B cell (primary cell): ENCODE measurements at regions not wholly inside any gene's neighbourhood (a gene's known extent, or its start where the extent isn't known, plus 50 kb on each side); places are given as distances from the start of the nearest gene placed in this dataset.
A peak's percentile ranks its signal among the peaks of the same experiment; 100 is the strongest.

Experiments used
- ATAC-seq: fragments of 200-7000 bp; cut with Tn5 transposase; one replicate; pipeline ENCODE4 v1.10.0; 2021; ENCODE audit warnings: low read depth, mild to moderate bottlenecking, moderate number of reproducible peaks, moderate library complexity
- CTCF ChIA-PET: fragments of 350-600 bp; sonication (Branson Sonifier 250); formaldehyde crosslinking; loops from one replicate; lab custom pipeline; 2021; ENCODE audit warnings: antibody characterized with exemption, inconsistent platforms; lab: Charles Lee
- POLR2A ChIA-PET: fragments of 350-600 bp; sonication (Branson Sonifier 250); formaldehyde crosslinking; loops from one replicate; lab custom pipeline; 2021; ENCODE audit warnings: antibody characterized with exemption; lab: Charles Lee
- DNase-seq: peaks from one replicate; pipeline ENCODE4 v3.0.0; 2013
- H2AFZ ChIP-seq: 2 replicates; pipeline ENCODE4 v1.6.1; 2012; ENCODE audit warnings: mild to moderate bottlenecking, low read depth, low read length; ENCODE audit not compliant: insufficient read depth, poor library complexity, severe bottlenecking
- H3K27ac ChIP-seq, 2 donors: 1 replicate in 1 of 2; 2 replicates in 1 of 2; pipeline ENCODE4 v1.5.1; 2012 to 2013; ENCODE audit warnings: low read length in 2 of 2, mild to moderate bottlenecking in 2 of 2, moderate library complexity in 1 of 2
- H3K27me3 ChIP-seq, 4 experiments: fragments of 200-600 bp in 1 of 4; sonication (generic) in 1 of 4; replicated peaks in 1 of 4; 1 replicate in 2 of 4; 2 replicates in 2 of 4; pipeline versions ENCODE4 v1.6.1 to v1.7.0; 2013 to 2016; ENCODE audit warnings: low read length in 3 of 4, mild to moderate bottlenecking in 2 of 4, mixed read lengths in 1 of 4, moderate library complexity in 1 of 4; ENCODE audit not compliant: insufficient read depth in 4 of 4, control insufficient read depth in 3 of 4; ENCODE audit errors: control extremely low read depth in 1 of 4
- H3K36me3 ChIP-seq, 2 experiments: replicated peaks in 1 of 2; 1 replicate in 1 of 2; 2 replicates in 1 of 2; pipeline versions ENCODE4 v1.6.1 to v1.7.1; 2013; ENCODE audit warnings: low read length in 1 of 2; ENCODE audit not compliant: insufficient read depth in 2 of 2, control insufficient read depth in 1 of 2; ENCODE audit errors: control extremely low read depth in 1 of 2, extremely low read depth in 1 of 2
- H3K4me1 ChIP-seq, 2 donors: fragments of 200-600 bp in 1 of 2; sonication (generic) in 1 of 2; 1 replicate in 1 of 2; 2 replicates in 1 of 2; pipeline versions ENCODE4 v1.5.1 to v1.6.1; 2013 to 2017; ENCODE audit warnings: low read length in 2 of 2; ENCODE audit not compliant: control insufficient read depth in 2 of 2, insufficient read depth in 2 of 2
- H3K4me2 ChIP-seq: replicated peaks from 2 replicates; pipeline ENCODE3; 2012; ENCODE audit warnings: mild to moderate bottlenecking, low read depth, low read length; ENCODE audit not compliant: poor library complexity, severe bottlenecking
- H3K4me3 ChIP-seq, 5 experiments: fragments of 200-600 bp in 1 of 5; sonication (generic) in 1 of 5; 1 replicate in 3 of 5; 2 replicates in 2 of 5; pipeline versions ENCODE4 v1.5.1 to v1.7.0; 2011 to 2016; ENCODE audit warnings: low read length in 4 of 5, mild to moderate bottlenecking in 4 of 5, low read depth in 2 of 5, control low read depth in 1 of 5, moderate library complexity in 1 of 5; ENCODE audit not compliant: insufficient read depth in 1 of 5; ENCODE audit errors: control extremely low read depth in 1 of 5, extremely low read depth in 1 of 5
- H3K79me2 ChIP-seq: fragments of 200-600 bp; sonication (generic); one replicate; pipeline ENCODE4 v1.6.0; 2016; ENCODE audit warnings: low read length; ENCODE audit not compliant: control insufficient read depth, insufficient read depth
- H3K9ac ChIP-seq: fragments of 200-600 bp; sonication (generic); 2 replicates; pipeline ENCODE4 v1.6.1; 2017; ENCODE audit warnings: mild to moderate bottlenecking, low read length, moderate library complexity
- H3K9me3 ChIP-seq, 3 donors: one replicate each; pipeline versions ENCODE4 v1.6.1 to v1.7.1; 2013; ENCODE audit warnings: low read length in 2 of 3; ENCODE audit not compliant: control insufficient read depth in 2 of 3, insufficient read depth in 1 of 3; ENCODE audit errors: control extremely low read depth in 1 of 3
- H4K20me1 ChIP-seq: 2 replicates; pipeline ENCODE4 v1.6.0; 2012; ENCODE audit warnings: mild to moderate bottlenecking, low read length; ENCODE audit not compliant: insufficient read depth, control insufficient read depth, poor library complexity, severe bottlenecking
- H3K27ac Mint-ChIP-seq: one replicate; pipeline ENCODE4 v1.8.0; 2021; ENCODE audit warnings: mixed read lengths
- H3K27me3 Mint-ChIP-seq: one replicate; pipeline ENCODE4 v1.8.0; 2021; ENCODE audit warnings: mixed read lengths
- H3K4me1 Mint-ChIP-seq: one replicate; pipeline ENCODE4 v1.8.0; 2021; ENCODE audit warnings: mixed read lengths
- H3K4me3 Mint-ChIP-seq: one replicate; pipeline ENCODE4 v1.8.0; 2021; ENCODE audit warnings: mixed read lengths
- H3K9me3 Mint-ChIP-seq: one replicate; pipeline ENCODE4 v1.8.0; 2022; ENCODE audit warnings: mixed read lengths; ENCODE audit not compliant: insufficient read depth
- CTCF ChIP-seq: fragments of 200-600 bp; IDR thresholded peaks from one replicate; pipeline ENCODE4 v1.8.0; 2022; ENCODE audit warnings: antibody characterized with exemption, mild to moderate bottlenecking
- EZH2 ChIP-seq: IDR thresholded peaks from 2 replicates; pipeline ENCODE4 v1.6.1; 2012; ENCODE audit warnings: borderline replicate concordance, low read depth, mild to moderate bottlenecking, moderate library complexity, low read length; ENCODE audit not compliant: insufficient read depth, poor library complexity, severe bottlenecking
- WGBS: methylation state at CpG from one replicate; pipeline ENCODE4 v1.1.5; 2013; ENCODE audit warnings: missing lambda C conversion rate; ENCODE audit not compliant: insufficient coverage; 5-methylcytosine and 5-hydroxymethylcytosine counted together
- intact Hi-C: fragments of 100-400 bp; cut with micrococcal nuclease; formaldehyde crosslinking; loops from one replicate; pipeline ENCODE4 v1.10.0; 2022

GRCh38 chr5:56693220-56693579 is 122.1 kb upstream of the MAP3K1 start:
- Histone ChIP-seq H4K20me1 (no peaks in the 10 kb centered on the region), H2AFZ (peak overlapping the region; percentile 51), H3K27ac (no peak overlapping the region), H3K4me3 (no peak overlapping the region), H3K36me3 (no peaks in the 10 kb centered on the region), H3K79me2 (peaks cover 28% of the 10 kb centered on the region), H3K9me3 (no peaks in the 10 kb centered on the region), H3K4me2 (peak overlapping the region; percentile 50), H3K27me3 (no peaks in the 10 kb centered on the region), H3K9ac (no peak overlapping the region), H3K4me1 (peaks cover 63 to 66% of the 10 kb centered on the region in 2 donors)
- peak overlapping the region; percentile 40 for H3K4me3 Mint-ChIP-seq
- ATAC-seq (no peak), DNase-seq (no peak)
- H3K9me3 Mint-ChIP-seq, result no peaks in the 10 kb centered on the region
- intact Hi-C loops, result no loop called here
- H3K27ac Mint-ChIP-seq, result peak overlapping the region; percentile 26
- ChIA-PET POLR2A (no interaction called here), CTCF (no interaction called here)
- TF ChIP-seq CTCF (no peak), EZH2 (no peak)
- peaks cover 72% of the 10 kb centered on the region for H3K4me1 Mint-ChIP-seq
- 100% methylated on average over 1 of the region's 5 CpGs for WGBS
- no peaks in the 10 kb centered on the region for H3K27me3 Mint-ChIP-seq

GRCh38 chr5:56692359-56693219 is 122.8 kb upstream of the MAP3K1 start:
- Histone ChIP-seq H3K79me2 (peaks cover 28% of the 10 kb centered on the region), H3K27ac (peak overlapping the region; percentile 32 to 70), H3K27me3 (no peaks in the 10 kb centered on the region), H2AFZ (peak overlapping the region; percentile 51), H3K9me3 (no peaks in the 10 kb centered on the region), H3K4me1 (peaks cover 69 to 72% of the 10 kb centered on the region in 2 donors), H3K9ac (peak overlapping the region; percentile 27), H3K36me3 (no peaks in the 10 kb centered on the region), H3K4me3 (peak overlapping the region in 1 of 5 experiments; percentile 34), H3K4me2 (peak overlapping the region; percentile 50), H4K20me1 (no peaks in the 10 kb centered on the region)
- ChIA-PET CTCF (interaction anchor here (0.9 to 1.3 kb wide), 3 partner anchors 23 to 122 kb away, joined by 3 to 6 read pairs (median 4); partner anchors contain the start of gene MAP3K1), POLR2A (no interaction called here)
- no peak for DNase-seq
- H3K27ac Mint-ChIP-seq, result peak overlapping the region; percentile 88
- WGBS, result no CpG with 5 or more reads among the region's 10 CpGs
- ATAC-seq, result no peak
- no peaks in the 10 kb centered on the region for H3K27me3 Mint-ChIP-seq
- peaks cover 75% of the 10 kb centered on the region for H3K4me1 Mint-ChIP-seq
- no peaks in the 10 kb centered on the region for H3K9me3 Mint-ChIP-seq
- intact Hi-C loops, result no loop called here
- TF ChIP-seq EZH2 (no peak), CTCF (no peak)
- peak overlapping the region; percentile 40 for H3K4me3 Mint-ChIP-seq
